Lower leg skin (tissue), 3 donors: ENCODE measurements at regions not wholly inside any gene's neighbourhood (a gene's known extent, or its start where the extent isn't known, plus 50 kb on each side); places are given as distances from the start of the nearest gene placed in this dataset.

Source experiments
- CTCF ChIP-seq, 3 donors: fragments of 450-650 bp; IDR thresholded peaks; one replicate each; pipeline ENCODE4 v1.5.1; 2016; ENCODE audit warnings: antibody characterized with exemption in 3 of 3, mild to moderate bottlenecking in 3 of 3, moderate library complexity in 2 of 3
- POLR2A ChIP-seq, 2 donors: fragments of 450-650 bp; IDR thresholded peaks; one replicate each; pipeline ENCODE4 v1.6.1; 2016 to 2017; ENCODE audit warnings: antibody characterized with exemption in 2 of 2, mild to moderate bottlenecking in 1 of 2, moderate library complexity in 1 of 2

GRCh38 chr2:126831234-126832005 is 67.3 kb upstream of the TEX51 start:
- TF ChIP-seq CTCF (IDR thresholded peaks at IDR 0.05) = no peak
- TF ChIP-seq POLR2A (IDR thresholded peaks at IDR 0.05) = no peak
